Activated T-helper 9 cell treated with anti-CD3 and anti-CD28 coated beads, Interleukin-2, amount 50 U/mL, for 16 hours (primary cell): ENCODE measurements at regions not wholly inside any gene's neighbourhood (a gene's known extent, or its start where the extent isn't known, plus 50 kb on each side); places are given as distances from the start of the nearest gene placed in this dataset.

ENCODE experiments used
- DNase-seq: peaks from one replicate; pipeline ENCODE4 v3.0.0-alpha.2; 2020; ENCODE audit warnings: low read depth

DNA sequence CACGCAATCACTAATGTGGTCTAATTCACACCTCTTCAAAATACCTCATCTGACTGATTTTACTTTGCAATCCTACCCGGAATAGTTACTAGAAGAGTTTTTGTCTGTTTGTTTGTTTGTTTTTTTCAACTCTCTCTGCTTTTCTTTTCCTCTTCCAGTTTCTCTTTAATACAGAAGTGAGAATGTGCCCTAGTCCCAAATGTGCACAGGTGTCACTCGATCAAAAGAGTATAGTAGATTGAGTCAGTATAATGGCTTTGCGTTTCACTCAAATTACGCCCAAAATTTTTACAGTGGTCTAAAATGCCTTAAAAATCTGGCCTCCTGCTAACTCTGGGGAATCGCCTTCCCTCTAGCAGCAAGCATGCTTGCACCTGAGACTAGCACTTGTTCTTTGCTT, 1536.8 kb downstream of the KCNT2 start:
- no peak for DNase-seq

DNA sequence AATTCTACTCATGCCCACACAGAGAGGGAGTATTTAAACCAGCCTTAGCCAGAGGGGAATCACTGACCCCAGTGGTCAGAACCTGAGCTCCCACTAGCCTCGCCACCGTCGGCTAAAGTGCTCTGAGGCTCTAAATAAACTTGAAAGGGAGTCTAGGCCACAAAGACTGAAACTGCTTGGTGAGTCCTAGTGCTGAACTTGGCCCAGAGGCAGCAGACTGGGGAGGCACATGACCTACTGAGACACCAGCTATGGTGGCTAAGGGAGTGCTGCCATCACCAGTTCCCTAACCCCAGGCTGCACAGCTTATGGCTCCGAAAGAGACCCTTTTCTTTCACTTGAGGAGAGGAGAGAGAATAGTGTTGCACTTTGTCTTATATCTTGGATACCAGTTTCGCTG, 1542.8 kb downstream of the KCNT2 start:
- DNase-seq, result no peak

DNA sequence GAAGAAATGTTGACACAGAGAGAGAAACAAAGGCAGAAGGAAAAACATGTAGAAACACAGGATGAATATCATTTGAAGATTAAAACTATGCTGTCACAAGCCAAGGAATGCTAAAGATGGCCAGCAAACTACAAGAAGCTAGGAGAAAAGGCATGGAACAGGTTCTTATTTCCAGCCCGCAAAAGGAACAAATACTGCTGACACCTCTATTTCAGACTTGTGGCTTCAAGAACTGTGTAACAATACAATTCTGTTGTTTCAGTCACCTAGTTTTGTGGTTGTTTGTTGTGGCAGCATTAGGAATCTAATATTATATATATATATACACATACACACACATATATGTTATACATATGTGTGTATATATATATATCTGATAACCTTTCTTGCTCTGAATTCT, 1543.9 kb downstream of the KCNT2 start:
- no peak for DNase-seq

DNA sequence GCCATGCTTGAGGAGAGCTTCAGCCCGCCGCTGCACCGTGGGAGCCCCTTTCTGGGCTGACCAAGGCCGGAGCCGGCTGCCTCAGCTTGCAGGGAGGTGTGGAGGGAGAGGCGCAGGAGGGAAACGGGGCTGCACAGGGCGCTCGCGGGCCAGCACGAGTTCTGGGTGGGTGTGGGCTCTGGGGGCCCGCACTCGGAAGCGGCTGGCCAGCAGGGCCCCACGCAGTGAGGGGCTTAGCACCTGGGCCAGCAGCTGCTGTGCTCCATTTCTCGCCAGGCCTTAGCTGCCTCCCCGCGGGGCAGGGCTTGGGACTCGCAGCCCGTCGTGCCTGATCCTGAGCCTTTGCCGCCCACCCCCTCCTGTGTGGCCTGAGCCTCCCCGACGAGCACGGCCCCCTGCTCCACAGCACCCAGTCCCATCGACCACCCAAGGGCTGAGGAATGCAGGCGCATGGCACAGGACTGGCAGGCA, 1554.0 kb downstream of the KCNT2 start:
- DNase-seq, result no peak

DNA sequence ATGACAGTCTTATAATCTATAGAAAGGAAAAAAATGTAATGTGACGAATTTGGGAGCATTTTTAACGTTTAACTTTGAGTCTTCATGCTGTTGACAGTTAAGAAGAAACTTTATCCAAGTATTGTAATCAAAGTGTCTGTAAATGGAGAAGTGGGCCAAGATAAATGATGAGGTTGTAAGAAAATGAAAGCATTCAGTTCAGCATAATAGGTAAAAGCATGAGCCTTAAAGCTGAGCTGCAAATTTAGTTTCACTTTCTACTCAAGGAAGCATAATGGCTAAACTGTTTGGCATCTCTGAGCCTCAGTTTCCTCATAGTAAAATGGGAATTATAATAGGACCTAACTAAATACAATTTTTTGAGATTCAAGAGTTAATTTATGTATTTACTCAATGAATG, 1554.8 kb downstream of the KCNT2 start:
- DNase-seq, result no peak

DNA sequence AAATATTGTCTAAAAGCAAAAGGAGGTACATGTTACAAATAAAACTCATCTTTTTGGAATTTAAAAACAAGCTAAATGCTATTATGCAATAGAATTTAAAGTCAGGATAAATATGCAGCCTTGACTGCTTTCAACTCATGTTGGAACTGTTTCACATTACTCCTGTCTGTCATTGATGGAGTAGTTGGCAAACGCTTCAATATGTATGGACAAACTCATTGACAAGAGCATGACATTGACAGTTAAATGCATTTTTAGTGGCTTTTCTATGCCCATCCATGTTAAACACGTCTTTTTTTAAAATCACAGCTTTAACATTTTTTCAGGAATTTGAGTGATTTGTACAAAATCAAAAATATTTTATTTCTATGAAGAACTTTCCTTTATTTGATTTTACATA, 1560.5 kb downstream of the KCNT2 start:
- DNase-seq, result no peak

DNA sequence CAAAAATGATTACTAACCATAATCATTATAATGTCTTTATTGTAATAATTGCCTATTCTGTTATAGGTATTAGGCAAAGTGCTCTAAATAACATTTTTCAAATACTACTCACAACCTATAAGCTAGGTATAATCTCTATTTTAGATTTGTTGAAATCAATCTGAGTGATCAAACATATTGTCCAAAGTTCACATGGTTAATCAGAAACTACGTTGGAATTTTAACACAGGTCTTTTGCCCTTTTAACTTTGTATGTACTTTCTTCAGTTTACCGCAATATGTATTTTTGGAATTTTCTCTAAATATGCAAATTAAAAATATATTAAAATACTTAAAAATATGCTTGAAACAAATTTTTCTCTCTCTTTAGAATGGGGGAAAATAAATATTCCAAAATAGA, 1563.2 kb downstream of the KCNT2 start:
- DNase-seq, result no peak

DNA sequence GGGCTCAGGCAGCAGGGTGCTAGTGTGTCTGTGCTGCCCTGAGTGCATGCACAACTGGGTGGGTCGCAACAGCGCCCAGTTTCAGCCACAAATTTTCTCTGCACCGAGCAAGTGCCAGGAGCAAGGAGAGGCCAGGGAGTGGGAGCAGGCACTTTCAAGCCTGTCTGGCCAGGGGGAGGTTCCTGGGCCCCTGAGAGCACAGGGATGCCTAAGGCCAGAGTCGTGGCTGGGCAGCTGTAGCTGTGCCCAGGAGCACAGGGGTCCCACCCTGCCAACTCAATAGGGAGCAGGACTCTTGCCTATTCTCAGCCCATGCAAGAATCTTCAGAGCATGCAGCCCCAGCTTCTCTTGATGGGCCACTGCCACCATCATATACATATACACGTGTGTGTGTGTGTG, 1577.4 kb downstream of the KCNT2 start:
- no peak for DNase-seq

DNA sequence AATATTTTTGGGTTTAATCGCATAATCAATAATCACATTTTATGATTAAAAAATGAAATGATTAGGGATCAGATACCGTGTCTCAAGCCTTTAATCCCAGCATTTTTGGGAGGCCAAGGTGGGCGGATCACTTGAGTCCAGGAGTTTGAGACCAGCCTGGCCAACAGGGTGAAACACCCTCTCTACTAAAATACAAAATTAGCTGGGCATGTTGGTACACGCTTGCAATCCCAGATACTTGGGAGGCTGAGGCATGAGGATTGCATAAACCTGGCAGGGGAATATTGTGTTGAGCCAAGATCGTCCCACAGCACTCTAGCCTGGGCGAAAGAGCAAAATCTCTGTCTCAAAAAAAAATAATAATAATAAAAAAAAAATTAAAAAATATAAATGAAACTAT, 1581.4 kb downstream of the KCNT2 start:
- DNase-seq, result no peak

DNA sequence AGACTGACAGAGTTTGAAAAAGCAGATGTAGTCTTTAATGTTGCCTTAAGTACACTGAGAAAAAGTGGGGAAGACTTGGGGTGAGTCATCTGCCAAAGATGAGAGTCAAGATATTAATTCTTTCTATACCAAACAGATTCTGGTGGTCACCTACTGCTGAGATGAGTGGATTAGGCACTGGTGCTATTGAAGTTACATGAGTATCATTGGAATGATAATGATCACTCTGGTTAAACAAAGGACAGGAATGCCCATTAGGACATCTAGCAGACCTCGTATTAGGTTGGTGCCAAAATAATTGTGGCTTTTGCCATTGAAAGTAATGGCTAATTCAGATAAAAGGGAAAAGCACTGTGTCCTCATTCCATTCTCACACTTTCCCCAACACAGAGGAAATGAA, 1588.9 kb downstream of the KCNT2 start:
- DNase-seq, result no peak

DNA sequence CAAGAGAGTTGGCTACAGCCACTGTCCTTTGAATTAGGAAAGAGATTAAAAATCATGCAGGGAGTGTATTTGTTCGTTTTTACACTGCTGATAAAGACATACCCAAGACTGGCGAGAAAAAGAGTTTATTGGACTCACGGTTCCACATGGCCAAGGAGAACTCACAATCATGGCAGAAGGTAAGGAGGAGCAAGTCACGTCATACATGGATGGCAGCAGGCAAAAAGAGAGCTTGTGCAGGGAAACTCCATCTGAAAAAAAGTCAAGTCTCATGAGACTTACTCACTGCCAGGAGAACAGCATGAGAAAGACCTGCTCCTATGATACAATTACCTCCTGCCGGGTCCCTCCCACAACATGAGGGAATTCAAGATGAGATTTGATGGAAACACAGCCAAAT, 1595.2 kb downstream of the KCNT2 start:
- DNase-seq, result no peak

DNA sequence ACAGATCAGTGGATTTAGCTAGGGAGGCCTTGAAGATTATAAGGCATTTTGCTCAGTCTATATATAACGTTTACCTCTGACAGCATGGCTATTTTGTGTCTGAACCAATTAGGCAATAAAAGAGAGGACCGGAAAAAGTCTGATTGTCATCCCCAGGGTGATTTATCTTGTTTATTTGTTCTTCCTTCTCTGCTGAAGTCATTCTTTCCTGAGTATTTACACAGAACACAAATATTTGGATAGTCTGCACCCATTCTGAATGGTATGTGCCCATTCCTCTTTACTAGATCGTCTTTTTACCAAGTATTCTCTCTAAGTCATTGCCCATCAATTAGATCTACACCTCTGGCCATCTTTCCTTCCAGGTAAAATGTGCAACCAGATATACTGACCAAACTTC, 1602.9 kb downstream of the KCNT2 start:
- no peak for DNase-seq

DNA sequence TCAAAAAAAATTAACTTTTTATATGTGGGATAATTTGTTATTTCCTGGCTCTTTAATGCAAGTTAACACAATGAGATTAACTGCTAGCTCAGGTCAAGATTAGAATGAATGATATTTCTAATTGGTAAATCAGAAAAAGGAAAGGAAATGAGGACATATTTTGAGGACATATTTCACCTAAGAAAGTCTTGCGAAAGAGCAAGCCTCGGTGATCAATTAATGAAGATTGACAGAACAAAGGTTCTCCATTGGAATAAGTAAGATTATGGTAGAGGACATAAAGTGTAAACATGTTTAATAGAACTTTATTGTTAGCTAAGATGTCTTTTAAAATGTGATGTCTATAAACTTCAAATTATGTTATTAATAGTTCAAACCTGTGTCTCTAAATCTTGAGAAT, 1617.8 kb downstream of the KCNT2 start:
- no peak for DNase-seq

DNA sequence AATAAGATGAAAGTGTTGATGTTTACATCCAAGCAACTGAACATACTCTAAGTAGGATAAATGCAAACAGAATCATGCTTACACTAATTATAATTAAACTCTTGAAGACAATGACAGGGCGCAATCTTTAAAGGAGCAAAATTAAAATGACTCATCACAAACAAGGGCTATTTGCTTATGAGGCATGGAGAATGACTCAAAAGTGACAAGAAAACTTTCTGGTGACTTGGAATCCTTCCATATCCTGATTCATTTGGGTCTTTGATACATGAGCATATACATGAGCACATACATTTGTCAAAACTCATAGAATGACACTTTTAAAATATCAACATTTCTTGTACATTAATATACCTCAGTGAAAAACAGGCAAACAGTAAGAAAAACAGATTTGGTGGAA, 1632.3 kb downstream of the KCNT2 start:
- no peak for DNase-seq

DNA sequence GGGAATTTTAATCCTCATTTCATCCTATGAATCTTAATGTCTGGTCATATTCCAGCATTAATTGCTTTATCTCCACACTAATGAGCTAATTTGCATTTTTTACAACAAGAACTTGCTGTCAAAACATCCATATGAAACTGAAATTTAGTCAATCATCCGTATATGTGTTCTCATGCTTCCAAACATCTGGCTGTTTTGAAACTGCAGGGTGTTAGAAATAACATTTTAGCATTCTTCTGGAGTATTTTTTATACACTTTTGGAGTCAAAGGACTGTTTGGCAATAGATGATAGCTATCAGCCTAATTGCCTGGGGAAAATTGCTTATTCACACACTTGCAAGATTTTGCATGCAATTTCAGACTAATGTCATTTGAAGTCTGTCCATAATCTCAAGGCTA, 1639.3 kb downstream of the KCNT2 start:
- DNase-seq, result no peak

DNA sequence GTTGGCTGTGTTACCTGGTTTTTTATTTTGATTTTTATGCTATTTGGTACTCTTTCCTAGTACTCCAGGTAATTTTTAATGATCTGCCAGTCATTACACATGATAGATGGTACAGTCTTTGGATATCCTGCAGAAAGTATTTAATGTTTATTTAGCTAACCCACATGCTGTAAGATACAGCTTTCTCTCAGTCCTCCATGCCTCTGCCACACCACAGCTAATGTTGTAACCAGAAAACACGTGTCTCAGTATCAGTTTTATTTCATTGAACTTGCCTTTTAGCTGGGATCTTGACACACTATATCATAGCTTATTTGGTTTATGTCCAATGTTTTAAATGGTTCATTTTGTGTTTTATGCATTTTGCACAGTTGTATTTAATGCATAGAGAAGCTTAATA, 1648.4 kb downstream of the KCNT2 start:
- DNase-seq, result no peak

DNA sequence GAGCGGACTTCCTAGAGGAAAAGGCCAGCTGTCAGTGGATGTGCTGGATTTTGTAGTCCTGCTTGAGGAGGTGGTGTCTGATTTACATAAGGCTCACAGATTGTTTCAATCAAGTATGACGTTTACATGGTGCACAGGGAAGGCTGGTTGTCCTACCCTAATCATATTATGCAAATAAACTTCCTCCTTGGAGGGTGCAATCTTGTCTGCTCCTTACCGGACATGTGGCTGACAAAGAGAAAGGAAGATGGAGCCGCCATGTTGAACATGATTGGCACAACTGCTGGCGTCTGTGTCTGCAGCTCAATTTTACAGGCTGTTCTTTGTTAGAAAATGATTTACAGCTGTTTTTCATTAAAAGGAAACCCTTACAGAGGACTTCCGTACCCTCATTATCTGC, 1656.1 kb downstream of the KCNT2 start:
- no peak for DNase-seq

DNA sequence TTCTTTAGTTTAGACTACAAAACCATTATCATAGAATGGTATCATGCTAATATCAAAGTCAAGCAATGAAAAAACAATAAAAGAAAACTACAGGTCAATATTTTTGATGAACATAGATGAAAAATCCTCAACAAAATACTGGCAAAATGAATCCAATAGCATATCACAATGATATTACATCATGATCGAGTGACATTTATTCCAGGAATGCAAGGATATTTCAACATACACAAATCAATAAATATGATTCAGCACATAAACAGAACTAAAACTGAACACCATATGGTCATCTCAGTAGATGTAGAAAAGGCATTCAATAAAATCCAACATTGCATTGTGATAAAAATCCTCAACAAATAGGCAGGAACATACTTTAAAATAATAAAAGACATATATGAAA, 1657.7 kb downstream of the KCNT2 start:
- no peak for DNase-seq

DNA sequence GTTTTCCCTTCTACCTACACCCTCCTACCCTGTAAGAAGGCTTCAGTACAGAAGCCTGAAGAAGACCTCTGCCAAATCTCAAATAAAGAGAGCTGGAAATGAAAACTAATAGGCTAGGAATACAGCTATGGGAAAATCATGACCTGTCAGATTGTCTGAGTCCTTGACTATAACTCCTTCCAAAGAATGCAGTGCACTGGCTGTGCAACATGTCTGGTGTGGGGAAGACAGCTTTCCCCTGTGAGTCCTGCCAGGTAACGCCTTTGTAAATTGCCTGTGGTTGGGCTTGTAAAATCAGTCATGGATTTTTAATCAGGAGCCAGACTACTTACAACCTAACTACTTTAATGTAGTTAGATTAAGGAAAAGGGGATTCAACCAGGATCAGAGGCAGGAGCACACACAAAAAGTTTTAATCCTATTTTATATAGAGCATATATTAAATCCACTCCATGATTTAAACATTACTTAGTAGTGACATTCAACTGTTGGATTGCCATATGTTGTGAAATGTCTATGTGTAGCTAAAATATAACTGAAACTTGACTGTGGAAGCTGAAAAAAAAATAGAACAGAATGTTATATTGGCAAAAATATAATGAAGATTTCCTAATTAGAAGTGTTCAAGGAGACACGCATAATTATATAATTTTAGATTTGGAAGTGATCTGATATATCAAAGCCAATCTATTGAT, 1667.8 kb downstream of the KCNT2 start:
- DNase-seq, result no peak

DNA sequence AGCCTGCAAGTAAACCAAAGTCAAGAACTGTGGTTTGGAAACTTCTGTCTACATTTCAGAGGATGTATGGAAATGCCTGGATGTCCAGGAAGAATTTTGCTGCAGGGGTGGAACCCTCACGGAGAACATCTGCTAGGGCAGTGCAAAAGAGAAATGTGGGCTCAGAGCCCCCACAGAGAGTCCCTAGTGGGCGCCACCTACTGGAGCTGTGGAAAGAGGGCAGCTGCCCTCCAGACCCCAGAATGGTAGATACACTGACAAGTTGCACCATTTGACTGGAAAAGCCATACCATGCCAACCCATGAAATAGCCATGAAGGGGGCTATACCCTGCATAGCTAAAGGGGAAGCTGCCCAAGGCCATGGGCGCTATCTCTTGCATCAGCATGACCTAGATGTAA, 1672.4 kb downstream of the KCNT2 start:
- DNase-seq, result no peak

DNA sequence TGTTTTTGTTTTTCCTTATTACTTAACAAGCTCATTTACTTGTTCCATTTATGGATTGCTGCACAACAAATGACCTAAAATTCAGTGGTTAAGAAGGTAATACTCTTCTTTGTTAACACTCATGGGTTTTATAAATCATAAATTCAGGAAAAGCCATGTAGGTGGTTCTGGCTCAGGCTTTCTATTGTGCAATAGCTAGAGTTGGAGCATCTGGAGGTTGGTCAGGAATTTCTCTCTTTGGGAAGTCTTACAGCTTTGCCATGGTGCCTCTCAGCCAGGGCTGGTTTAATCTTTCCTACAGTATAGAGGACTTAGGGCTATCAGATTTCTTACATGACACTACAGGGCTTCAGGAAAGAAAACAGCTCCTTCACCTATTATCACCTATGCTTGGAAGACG, 1677.1 kb downstream of the KCNT2 start:
- no peak for DNase-seq

DNA sequence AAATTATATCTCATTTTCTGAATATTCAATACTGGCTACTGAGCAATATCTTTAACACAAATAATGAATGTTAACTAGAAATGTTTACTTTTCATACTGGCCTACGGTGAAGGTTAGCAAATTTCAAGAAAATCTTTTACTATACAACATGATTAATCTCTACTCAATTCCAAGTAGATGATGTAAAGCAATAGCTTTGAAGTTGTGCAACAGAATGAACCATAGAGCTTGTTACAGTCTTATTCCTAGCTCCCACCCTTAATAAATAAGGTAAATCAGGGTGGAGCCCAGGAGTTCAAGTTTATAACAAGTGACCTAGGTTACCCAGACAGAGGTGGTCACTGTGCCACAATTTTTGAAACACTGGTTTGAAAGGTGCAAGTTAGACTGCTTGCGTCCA, 1678.1 kb downstream of the KCNT2 start:
- DNase-seq, result no peak

DNA sequence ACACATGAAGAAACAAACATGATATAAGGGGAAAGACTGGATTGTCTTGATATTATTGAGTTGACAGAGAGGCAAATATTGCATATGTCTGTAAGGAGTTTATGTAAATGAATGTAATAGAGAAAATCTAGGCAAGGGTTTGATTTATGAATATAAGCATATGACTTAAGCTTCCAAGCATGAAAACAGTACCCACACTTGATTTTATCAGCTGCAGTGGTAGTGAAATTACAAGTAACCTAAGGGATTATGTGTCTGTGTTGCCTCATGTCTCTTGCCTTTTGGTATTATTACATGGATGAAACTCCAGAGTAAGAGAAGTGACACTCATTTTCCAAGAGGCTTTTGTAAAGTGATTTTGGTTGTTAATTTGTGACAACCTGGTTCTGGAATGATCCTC, 1678.9 kb downstream of the KCNT2 start:
- DNase-seq, result no peak

DNA sequence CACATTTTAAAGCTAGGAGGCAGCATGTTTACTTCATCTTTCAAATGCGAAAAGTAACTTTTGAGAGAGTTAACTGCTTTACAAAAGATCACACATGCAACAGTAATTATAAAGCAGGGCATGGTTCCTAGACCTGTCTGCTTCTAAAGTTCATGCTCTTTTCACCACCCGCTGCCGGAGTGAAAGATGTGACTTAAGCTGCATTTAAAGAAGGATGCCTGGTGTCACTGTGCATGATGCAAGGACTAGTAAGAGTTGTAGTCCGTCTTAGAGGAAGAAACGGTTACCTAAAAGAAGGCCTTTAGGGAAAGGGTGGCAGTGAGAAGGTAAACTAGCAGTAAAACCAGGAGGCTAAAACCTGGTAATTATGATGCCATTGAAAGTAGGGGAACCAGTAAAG, 1689.1 kb downstream of the KCNT2 start:
- DNase-seq, result no peak

DNA sequence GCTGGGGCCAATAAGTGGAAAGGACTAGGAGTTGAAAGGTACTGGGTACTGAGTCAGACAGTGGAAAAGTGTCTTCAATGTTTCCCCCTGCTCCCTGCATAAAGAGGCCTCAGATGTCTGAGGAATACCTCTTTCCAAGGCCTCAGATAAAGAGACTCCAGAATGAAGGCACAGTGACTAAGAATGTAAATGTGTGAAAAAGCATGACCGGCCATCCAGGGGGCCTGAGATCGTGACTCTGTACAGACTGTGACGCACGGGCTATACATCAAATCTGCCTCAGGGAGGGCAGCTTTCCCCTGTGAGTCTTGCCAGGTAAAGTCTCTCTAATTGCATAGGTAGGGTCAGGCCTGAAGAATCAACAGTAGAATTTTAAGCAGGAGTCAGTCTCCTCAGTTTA, 1690.5 kb downstream of the KCNT2 start:
- DNase-seq, result no peak
